Left ventricle myocardium inferior (tissue), 1 donor: ENCODE measurements at regions not wholly inside any gene's neighbourhood (a gene's known extent, or its start where the extent isn't known, plus 50 kb on each side); places are given as distances from the start of the nearest gene placed in this dataset.

Experiments used
- DNase-seq: peaks from one replicate; pipeline ENCODE4 v3.0.0-alpha.2; 2020
- H3K27ac ChIP-seq: fragments of 200-600 bp; replicated peaks from 2 replicates; pipeline ENCODE4 v1.8.0; 2021
- H3K27me3 ChIP-seq: fragments of 200-600 bp; 2 replicates; pipeline ENCODE4 v1.8.0; 2021; ENCODE audit warnings: low read depth
- H3K36me3 ChIP-seq: fragments of 200-600 bp; 2 replicates; pipeline ENCODE4 v1.8.0; 2021
- H3K4me1 ChIP-seq: fragments of 200-600 bp; 2 replicates; pipeline ENCODE4 v1.8.0; 2021
- H3K4me3 ChIP-seq: fragments of 200-600 bp; 2 replicates; pipeline ENCODE4 v1.8.0; 2021; ENCODE audit warnings: mild to moderate bottlenecking, moderate library complexity
- H3K9me3 ChIP-seq: fragments of 200-600 bp; replicated peaks from 2 replicates; pipeline ENCODE4 v1.8.0; 2021
- intact Hi-C: fragments of 100-400 bp; cut with micrococcal nuclease; formaldehyde crosslinking; loops from one replicate; pipeline ENCODE4 v1.11.0; 2022
- TF ChIP-seq, protein P1 (sequence below): fragments of 200-600 bp; IDR thresholded peaks from 2 replicates; pipeline ENCODE4 v1.8.0; 2021; ENCODE audit warnings: antibody characterized with exemption, mild to moderate bottlenecking, borderline replicate concordance
- donor health status: DM: no; HTN: yes; CAD: no; lungs with severe emphysema.

DNA sequence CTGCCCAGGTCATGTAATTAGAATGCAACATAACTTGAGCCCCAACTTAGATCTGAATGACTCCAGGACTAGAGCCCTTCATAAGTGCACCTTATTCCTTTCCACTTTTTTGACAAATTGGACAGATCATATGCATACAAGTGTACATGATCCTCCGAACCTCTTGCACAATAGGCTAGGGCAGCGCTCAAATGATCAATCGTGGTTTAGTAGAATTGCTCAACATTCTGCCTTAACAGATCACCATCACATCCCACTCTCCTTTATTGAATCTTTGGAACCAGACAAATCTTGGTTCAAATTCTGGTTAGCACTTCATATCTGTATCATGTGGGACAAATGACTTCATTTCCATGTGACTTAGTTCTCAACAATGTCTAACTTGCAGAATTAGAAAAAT lies 106.8 kb upstream of the CDIN1 start:
- Histone ChIP-seq H3K4me1 (no peaks in the 10 kb centered on the region), H3K9me3 (no peaks in the 10 kb centered on the region), H3K27ac (no peak overlapping the region), H3K4me3 (no peak overlapping the region), H3K36me3 (no peaks in the 10 kb centered on the region), H3K27me3 (no peaks in the 10 kb centered on the region)
- TF ChIP-seq, protein P1, sequence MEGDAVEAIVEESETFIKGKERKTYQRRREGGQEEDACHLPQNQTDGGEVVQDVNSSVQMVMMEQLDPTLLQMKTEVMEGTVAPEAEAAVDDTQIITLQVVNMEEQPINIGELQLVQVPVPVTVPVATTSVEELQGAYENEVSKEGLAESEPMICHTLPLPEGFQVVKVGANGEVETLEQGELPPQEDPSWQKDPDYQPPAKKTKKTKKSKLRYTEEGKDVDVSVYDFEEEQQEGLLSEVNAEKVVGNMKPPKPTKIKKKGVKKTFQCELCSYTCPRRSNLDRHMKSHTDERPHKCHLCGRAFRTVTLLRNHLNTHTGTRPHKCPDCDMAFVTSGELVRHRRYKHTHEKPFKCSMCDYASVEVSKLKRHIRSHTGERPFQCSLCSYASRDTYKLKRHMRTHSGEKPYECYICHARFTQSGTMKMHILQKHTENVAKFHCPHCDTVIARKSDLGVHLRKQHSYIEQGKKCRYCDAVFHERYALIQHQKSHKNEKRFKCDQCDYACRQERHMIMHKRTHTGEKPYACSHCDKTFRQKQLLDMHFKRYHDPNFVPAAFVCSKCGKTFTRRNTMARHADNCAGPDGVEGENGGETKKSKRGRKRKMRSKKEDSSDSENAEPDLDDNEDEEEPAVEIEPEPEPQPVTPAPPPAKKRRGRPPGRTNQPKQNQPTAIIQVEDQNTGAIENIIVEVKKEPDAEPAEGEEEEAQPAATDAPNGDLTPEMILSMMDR, result no peak
- intact Hi-C loops, result no loop called here
- no peak for DNase-seq

DNA sequence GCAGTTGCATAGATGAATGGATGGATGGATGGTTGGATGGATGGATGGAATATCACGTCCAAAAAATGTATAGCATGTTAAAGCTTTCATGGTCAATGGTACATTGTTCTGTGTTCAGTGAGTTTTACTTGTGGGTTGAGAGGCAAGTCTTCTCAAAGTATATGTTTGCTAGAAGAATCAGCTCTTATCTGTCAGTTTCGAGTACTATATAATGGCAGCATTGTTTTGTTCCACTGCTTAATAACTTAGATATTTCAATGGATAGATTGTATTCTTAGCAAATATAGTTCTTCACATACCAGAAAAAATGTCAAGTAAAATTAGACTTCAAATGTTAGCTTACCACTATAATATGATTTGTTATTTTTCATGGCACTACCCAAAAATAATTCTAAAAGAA lies 100.9 kb upstream of the CDIN1 start:
- intact Hi-C loops, result no loop called here
- Histone ChIP-seq H3K4me3 (no peak overlapping the region), H3K27me3 (no peaks in the 10 kb centered on the region), H3K27ac (no peak overlapping the region), H3K9me3 (no peaks in the 10 kb centered on the region), H3K4me1 (no peaks in the 10 kb centered on the region), H3K36me3 (no peaks in the 10 kb centered on the region)
- DNase-seq, result no peak
- TF ChIP-seq, protein P1, result no peak

DNA sequence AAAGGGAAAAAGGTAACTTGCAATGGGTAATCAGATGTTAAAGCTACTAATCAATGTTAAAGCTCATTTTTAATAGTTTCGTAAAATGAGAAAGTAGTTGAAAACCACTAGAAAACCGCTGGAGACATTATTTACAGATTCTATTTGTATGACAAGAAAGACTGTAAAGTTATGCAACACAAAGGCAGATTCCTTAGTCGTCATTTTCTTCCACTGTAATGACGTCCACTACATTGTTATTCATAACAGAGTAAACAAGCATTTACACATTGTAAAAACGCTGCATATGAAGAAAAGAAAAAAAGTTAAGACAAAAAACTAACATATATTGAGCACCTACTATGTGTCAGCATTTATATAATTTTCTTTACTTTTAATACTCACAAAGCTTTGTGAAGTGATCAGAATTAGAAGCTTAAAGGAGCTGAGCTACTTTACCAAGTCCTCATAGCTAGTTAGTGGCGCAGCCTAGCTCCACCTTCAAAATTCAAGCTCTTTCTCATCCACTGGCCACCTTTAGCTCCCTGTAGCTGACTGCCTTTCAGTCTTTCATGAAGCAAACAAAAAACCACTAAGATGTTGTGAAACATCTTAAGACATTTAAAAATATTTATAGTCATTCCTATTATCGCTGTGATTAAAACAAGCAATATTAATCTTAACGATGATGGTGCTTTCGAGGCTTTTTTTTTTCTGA lies 100.1 kb upstream of the CDIN1 start:
- TF ChIP-seq, protein P1, result no peak
- DNase-seq, result no peak
- intact Hi-C loops, result no loop called here
- no peaks in the 10 kb centered on the region for H3K36me3 ChIP-seq
- no peaks in the 10 kb centered on the region for H3K27me3 ChIP-seq
- H3K4me3 ChIP-seq, result no peak overlapping the region
- no peaks in the 10 kb centered on the region for H3K9me3 ChIP-seq
- H3K27ac ChIP-seq, result no peak overlapping the region
- H3K4me1 ChIP-seq, result no peaks in the 10 kb centered on the region

DNA sequence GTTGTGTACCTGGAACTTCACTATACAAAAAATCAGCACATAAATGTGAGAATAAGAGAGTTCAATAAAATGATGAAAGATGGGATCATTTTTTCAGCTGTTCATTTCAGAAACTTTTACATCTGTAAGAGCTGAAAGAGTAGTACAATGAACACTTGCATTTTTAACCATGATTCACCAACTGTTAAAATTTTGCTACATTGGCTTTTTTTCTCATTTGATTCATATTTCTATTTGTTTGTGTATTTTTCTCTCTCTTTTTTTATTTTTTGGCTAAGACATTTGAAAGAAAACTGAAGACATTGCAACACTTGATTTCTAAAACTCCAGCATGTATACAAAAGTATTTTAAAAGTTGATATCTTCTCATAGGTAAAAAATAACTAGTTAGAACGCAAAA lies 98.3 kb upstream of the CDIN1 start:
- intact Hi-C loops, result no loop called here

DNA sequence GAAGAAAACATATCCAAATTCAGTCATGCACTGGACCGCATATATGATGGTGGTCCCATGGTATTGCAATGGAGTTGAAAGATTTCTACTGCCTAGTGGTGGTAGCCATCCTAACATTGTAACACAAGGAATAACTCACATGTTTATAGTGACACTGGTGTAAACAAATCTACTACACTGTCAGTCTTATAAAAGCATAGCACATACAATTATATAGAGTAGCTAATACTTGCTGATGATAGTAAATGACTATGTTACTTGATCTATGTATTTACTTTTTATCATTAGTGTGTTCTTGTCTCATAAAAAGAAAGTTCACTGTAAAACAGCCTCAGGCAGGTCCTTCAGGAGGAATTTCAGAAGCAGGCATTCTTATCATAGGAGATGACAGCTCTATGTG lies 96.0 kb upstream of the CDIN1 start:
- H3K27me3 ChIP-seq, result no peaks in the 10 kb centered on the region
- no peak overlapping the region for H3K4me3 ChIP-seq
- TF ChIP-seq, protein P1, result no peak
- no peaks in the 10 kb centered on the region for H3K36me3 ChIP-seq
- H3K9me3 ChIP-seq, result no peaks in the 10 kb centered on the region
- intact Hi-C loops, result no loop called here
- H3K27ac ChIP-seq, result no peak overlapping the region
- DNase-seq, result no peak
- no peaks in the 10 kb centered on the region for H3K4me1 ChIP-seq

More for the DNA sequence above, 98.3 kb upstream of the CDIN1 start:
- Histone ChIP-seq H3K4me3 (no peak overlapping the region), H3K27me3 (no peaks in the 10 kb centered on the region), H3K9me3 (no peaks in the 10 kb centered on the region), H3K27ac (no peak overlapping the region), H3K36me3 (no peaks in the 10 kb centered on the region), H3K4me1 (no peaks in the 10 kb centered on the region)
- no peak for DNase-seq
- TF ChIP-seq, protein P1, result no peak
